Breast epithelium (tissue), 4 donors: ENCODE measurements at regions not wholly inside any gene's neighbourhood (a gene's known extent, or its start where the extent isn't known, plus 50 kb on each side); places are given as distances from the start of the nearest gene placed in this dataset.

Experiments
- DNase-seq, 2 donors: peaks; one replicate each; pipeline ENCODE4 v3.0.0-alpha.2; 2019; ENCODE audit warnings: low spot score in 2 of 2
- H3K27ac ChIP-seq, 2 donors: fragments of 200-600 bp; sonication (generic) in 1 of 2; one replicate each; pipeline ENCODE4 v1.5.1; 2016 to 2019; ENCODE audit warnings: mild to moderate bottlenecking in 1 of 2
- H3K27me3 ChIP-seq, 2 donors: fragments of 200-600 bp; sonication (generic) in 1 of 2; one replicate each; pipeline versions ENCODE4 v1.5.1 to v1.6.0; 2017 to 2019; ENCODE audit warnings: control low read depth in 1 of 2, mild to moderate bottlenecking in 1 of 2
- H3K36me3 ChIP-seq: fragments of 200-600 bp; one replicate; pipeline ENCODE4 v1.5.1; 2019
- H3K4me1 ChIP-seq, 2 donors: fragments of 200-600 bp; sonication (generic); one replicate each; pipeline ENCODE4 v1.5.1; 2016 to 2019; ENCODE audit warnings: control low read depth in 1 of 2
- H3K4me3 ChIP-seq, 3 donors: fragments of 200-600 bp; sonication (generic); 1 replicate in 2 of 3; 2 replicates in 1 of 3; pipeline ENCODE4 v1.5.1; 2016 to 2019; ENCODE audit warnings: mild to moderate bottlenecking in 3 of 3, moderate library complexity in 2 of 3
- H3K9me3 ChIP-seq, 2 donors: fragments of 200-600 bp; sonication (generic) in 1 of 2; one replicate each; pipeline ENCODE4 v1.5.1; 2016 to 2019; ENCODE audit warnings: control low read depth in 1 of 2
- POLR2A ChIP-seq: fragments of 450-650 bp; IDR thresholded peaks from one replicate; pipeline ENCODE4 v1.6.1; 2016; ENCODE audit warnings: antibody characterized with exemption, mild to moderate bottlenecking, moderate library complexity
- POLR2AphosphoS5 ChIP-seq, 3 donors: sonication (generic); formaldehyde crosslinking; IDR thresholded peaks; one replicate each; pipeline ENCODE4 v1.6.1; 2017; ENCODE audit warnings: antibody characterized with exemption in 3 of 3
- intact Hi-C: fragments of 100-400 bp; cut with DNase I; formaldehyde crosslinking; loops from one replicate; pipeline ENCODE4 v1.15.1; 2023; ENCODE audit warnings: low total_unique reads
- TF ChIP-seq, protein P1 (sequence below), 3 donors: fragments of 450-650 bp; IDR thresholded peaks; one replicate each; pipeline ENCODE4 v1.5.1; 2016 to 2017; ENCODE audit warnings: antibody characterized with exemption in 3 of 3, mild to moderate bottlenecking in 3 of 3, moderate library complexity in 3 of 3

DNA sequence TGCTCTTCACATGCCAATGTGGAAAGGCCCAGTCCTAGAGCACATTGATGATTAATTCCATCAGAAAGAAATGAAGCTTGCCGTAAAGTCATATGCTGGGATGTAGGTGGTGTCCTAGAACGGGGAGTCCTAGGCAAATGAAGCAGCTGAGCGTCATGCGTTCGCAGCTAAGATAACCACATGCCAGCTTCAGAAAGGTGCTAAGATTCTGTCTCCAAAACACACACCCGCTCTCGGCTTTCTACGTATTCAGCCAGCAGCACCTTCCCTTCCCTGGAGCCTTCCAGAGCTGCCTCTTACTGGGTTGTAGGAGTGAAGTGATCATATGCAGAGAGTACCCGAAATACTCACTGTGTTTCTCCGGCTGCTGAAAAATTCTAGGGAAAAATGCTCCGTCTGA lies 421.6 kb upstream of the ID2 start:
- intact Hi-C loops, result no loop called here
- TF ChIP-seq, protein P1, sequence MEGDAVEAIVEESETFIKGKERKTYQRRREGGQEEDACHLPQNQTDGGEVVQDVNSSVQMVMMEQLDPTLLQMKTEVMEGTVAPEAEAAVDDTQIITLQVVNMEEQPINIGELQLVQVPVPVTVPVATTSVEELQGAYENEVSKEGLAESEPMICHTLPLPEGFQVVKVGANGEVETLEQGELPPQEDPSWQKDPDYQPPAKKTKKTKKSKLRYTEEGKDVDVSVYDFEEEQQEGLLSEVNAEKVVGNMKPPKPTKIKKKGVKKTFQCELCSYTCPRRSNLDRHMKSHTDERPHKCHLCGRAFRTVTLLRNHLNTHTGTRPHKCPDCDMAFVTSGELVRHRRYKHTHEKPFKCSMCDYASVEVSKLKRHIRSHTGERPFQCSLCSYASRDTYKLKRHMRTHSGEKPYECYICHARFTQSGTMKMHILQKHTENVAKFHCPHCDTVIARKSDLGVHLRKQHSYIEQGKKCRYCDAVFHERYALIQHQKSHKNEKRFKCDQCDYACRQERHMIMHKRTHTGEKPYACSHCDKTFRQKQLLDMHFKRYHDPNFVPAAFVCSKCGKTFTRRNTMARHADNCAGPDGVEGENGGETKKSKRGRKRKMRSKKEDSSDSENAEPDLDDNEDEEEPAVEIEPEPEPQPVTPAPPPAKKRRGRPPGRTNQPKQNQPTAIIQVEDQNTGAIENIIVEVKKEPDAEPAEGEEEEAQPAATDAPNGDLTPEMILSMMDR (IDR thresholded peaks at IDR 0.05), result no peak
- TF ChIP-seq POLR2AphosphoS5 (IDR thresholded peaks at IDR 0.05) (no peak), POLR2A (no peak)
- no peak for DNase-seq
- Histone ChIP-seq H3K4me3 (no peak overlapping the region), H3K36me3 (no peaks in the 10 kb centered on the region), H3K27ac (no peak overlapping the region), H3K4me1 (no peaks in the 10 kb centered on the region), H3K27me3 (no peaks in the 10 kb centered on the region), H3K9me3 (no peaks in the 10 kb centered on the region)

DNA sequence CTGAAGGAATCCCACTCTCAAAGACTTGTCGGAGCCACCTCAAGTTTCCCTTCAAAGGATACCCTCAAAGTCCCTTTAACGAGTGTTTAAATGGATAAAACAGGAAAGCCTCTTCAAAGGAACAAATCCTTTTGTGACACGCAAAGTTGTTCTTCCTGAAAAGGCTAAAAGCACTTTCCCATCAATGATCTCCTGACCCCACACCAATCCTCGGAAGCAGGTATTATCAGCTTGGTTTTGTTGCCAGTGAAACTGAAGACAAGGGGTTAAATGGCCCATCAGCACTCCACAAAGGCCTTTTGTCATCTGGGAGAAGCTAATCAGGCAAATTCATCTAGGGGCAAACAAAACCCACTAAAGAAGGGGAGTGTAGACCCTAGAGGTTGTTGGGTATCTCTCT lies 418.0 kb upstream of the ID2 start:
- no peak for DNase-seq
- no peaks in the 10 kb centered on the region for H3K9me3 ChIP-seq

DNA sequence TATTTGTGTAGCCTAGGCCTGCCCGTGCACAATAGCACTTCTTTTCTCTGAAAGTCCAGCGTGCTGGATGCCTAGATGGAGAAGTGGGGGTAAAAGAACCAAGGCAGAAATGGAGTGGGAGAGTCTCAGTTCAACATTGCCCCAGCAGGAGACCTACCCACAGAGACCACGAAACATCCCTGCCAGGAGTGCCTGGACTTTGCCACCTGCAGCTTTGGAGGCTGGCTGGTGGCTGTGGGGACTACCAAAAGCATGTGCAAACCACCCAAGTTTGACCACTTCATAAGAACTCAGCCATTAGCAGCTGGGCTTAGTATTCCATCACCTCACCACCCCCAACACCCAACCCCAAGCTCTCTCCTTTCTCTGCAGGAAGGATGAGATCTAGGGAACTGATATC lies 416.9 kb upstream of the ID2 start:
- Histone ChIP-seq H3K9me3 (no peaks in the 10 kb centered on the region), H3K4me3 (no peak overlapping the region), H3K4me1 (no peaks in the 10 kb centered on the region), H3K27ac (no peak overlapping the region), H3K36me3 (no peaks in the 10 kb centered on the region), H3K27me3 (no peaks in the 10 kb centered on the region)
- TF ChIP-seq, protein P1 (IDR thresholded peaks at IDR 0.05), result no peak
- TF ChIP-seq POLR2A, result no peak
- TF ChIP-seq POLR2AphosphoS5 (IDR thresholded peaks at IDR 0.05), result no peak
- DNase-seq, result no peak
- intact Hi-C loops, result no loop called here

More for the DNA sequence above, 418.0 kb upstream of the ID2 start:
- Histone ChIP-seq H3K36me3 (no peaks in the 10 kb centered on the region), H3K4me3 (no peak overlapping the region), H3K27me3 (no peaks in the 10 kb centered on the region), H3K27ac (no peak overlapping the region), H3K4me1 (no peaks in the 10 kb centered on the region)
- intact Hi-C loops, result no loop called here
- TF ChIP-seq POLR2A (no peak), POLR2AphosphoS5 (IDR thresholded peaks at IDR 0.05) (no peak)
- TF ChIP-seq, protein P1 (IDR thresholded peaks at IDR 0.05), result no peak

DNA sequence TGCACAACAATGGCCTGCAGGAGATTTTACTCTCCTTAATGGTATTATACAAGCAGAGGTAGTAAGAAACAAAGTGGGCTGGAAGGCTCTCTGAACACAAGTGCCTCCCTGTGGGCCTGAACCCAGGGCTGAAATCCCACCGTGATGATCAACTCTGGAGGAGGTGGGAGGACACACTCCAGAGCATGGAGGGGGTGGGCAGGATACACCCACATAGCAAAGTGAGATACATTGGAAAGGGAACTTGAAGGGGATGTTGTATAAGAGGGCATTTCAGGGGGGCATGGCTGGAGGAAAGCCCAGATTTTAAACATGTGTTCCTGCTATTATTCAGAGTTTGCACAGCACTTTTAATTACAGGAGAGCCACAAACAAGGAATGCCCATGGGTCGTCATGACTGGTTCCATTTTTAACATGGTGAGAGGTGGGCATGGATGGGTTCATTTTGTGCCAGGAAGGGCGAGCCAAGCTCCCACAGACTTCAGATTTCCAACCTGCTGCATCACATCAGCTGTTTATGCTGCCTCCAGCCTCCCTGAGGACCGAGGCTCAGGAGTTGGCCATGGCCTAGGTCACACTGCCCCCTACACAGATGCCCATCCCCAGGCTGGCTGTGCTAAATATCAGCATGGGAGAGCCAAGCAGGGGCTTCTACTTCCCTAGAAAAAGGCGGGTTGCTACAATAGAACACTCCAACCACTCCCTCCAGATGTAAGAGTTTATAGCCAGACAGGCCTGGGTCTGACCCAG lies 416.2 kb upstream of the ID2 start:
- no peaks in the 10 kb centered on the region for H3K4me1 ChIP-seq
- no peaks in the 10 kb centered on the region for H3K27me3 ChIP-seq
- no peaks in the 10 kb centered on the region for H3K9me3 ChIP-seq
- H3K4me3 ChIP-seq, result no peak overlapping the region
- DNase-seq, result no peak
- no peaks in the 10 kb centered on the region for H3K36me3 ChIP-seq
- intact Hi-C loops, result no loop called here
- no peak overlapping the region for H3K27ac ChIP-seq
- TF ChIP-seq, protein P1 (IDR thresholded peaks at IDR 0.05), result no peak
- TF ChIP-seq POLR2AphosphoS5 (IDR thresholded peaks at IDR 0.05) (no peak), POLR2A (no peak)

DNA sequence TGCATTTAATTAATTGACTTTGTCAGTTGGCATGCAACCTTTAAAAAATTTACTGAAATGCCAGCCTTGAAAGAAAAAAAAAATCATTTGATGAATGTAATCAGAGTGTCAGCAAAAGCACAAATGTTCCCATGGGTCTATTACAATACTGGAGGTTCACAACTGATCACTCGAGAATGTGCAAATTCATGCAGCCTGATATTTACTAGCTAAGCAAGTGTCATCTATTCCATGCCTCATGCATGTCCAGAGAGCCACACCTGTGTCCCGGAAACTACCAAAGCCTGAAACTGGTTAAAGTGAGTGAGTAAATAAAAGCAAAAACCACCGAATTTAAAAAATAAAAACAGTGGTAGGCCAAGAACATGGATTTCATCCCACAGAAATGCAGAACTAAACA lies 415.3 kb upstream of the ID2 start:
- Histone ChIP-seq H3K9me3 (no peaks in the 10 kb centered on the region), H3K4me1 (no peaks in the 10 kb centered on the region), H3K4me3 (no peak overlapping the region), H3K27me3 (no peaks in the 10 kb centered on the region), H3K36me3 (no peaks in the 10 kb centered on the region), H3K27ac (no peak overlapping the region)
- no peak for TF ChIP-seq POLR2A
- DNase-seq, result no peak
- intact Hi-C loops, result no loop called here
